ENCODE measurements at regions not wholly inside any gene's neighbourhood (a gene's known extent, or its start where the extent isn't known, plus 50 kb on each side); places are given as distances from the start of the nearest gene placed in this dataset.

- in situ Hi-C loops (cut with MboI; ENCODE audit: low sequenced_read_pairs), result no loop called here
- Histone ChIP-seq H4K5ac (ENCODE audit: low read depth, low read length) (no peak overlapping the region), H2AK9ac (replicated peaks; ENCODE audit: low read depth, low read length, poor library complexity) (no peak overlapping the region), H3K18ac (ENCODE audit: low read depth, low read length) (no peak overlapping the region), H3K4ac (ENCODE audit: low read depth, low read length) (peak overlapping the region; percentile 10; the same call in 1 of the 2 replicates), H2BK5ac (ENCODE audit: low read depth, low read length, poor library complexity, severe bottlenecking) (no peak overlapping the region), H2AFZ (replicated peaks; ENCODE audit: low read length, poor library complexity) (no peak overlapping the region), H3K27me3 (ENCODE audit: control insufficient read depth, insufficient read depth, low read length) (no peaks in the 10 kb centered on the region), H4K8ac (ENCODE audit: low read depth in 2 of 2, low read length in 2 of 2) (no peak overlapping the region; a peak in 1 of 4 replicates), H3K14ac (replicated peaks; ENCODE audit: low read depth, low read length) (no peak overlapping the region), H3K79me1 (ENCODE audit: low read depth in 1 of 2, low read length in 2 of 2) (no peaks in the 10 kb centered on the region), H3K4me1 (ENCODE audit: control insufficient read depth, insufficient read depth, low read length) (peaks cover 9% of the 10 kb centered on the region), H2BK20ac (ENCODE audit: low read depth, low read length) (no peak overlapping the region; the same call in 1 of the 2 replicates), H3K4me2 (ENCODE audit: low read depth, low read length) (no peak overlapping the region), H2AK5ac (ENCODE audit: low read depth, low read length) (no peak overlapping the region), H3K9ac (ENCODE audit: low read depth, low read length) (no peak overlapping the region), H3K9me3 (ENCODE audit: control insufficient read depth, insufficient read depth, low read length) (no peaks in the 10 kb centered on the region), H2BK15ac (ENCODE audit: low read depth, low read length) (peak overlapping the region; percentile 19; the same call in 1 of the 3 replicates), H3K27ac (ENCODE audit: insufficient read depth, low read length) (no peak overlapping the region), H4K20me1 (ENCODE audit: insufficient read depth, low read length) (no peaks in the 10 kb centered on the region), H3K9me1 (ENCODE audit: insufficient read depth, low read length) (peaks cover 4% of the 10 kb centered on the region; the same call in 1 of the 2 replicates), H3K36me3 (ENCODE audit: control insufficient read depth, insufficient read depth, low read length) (no peaks in the 10 kb centered on the region), H3K23ac (ENCODE audit: low read depth, low read length) (no peak overlapping the region; the same call in 1 of the 2 replicates), H4K91ac (ENCODE audit: insufficient read depth, low read depth, low read length) (no peak overlapping the region), H3K4me3 (ENCODE audit: insufficient read depth, low read depth, low read length) (no peak overlapping the region), H3K56ac (ENCODE audit: extremely low read depth, insufficient read depth, low read length) (no peak overlapping the region), H2BK120ac (ENCODE audit: low read depth, low read length) (peak overlapping the region; percentile 22; the same call in 1 of the 2 replicates)
- ATAC-seq (ENCODE audit: low read depth) (no peak), DNase-seq (peak; percentile 14)
- dilution Hi-C loops (cut with HindIII; ENCODE audit: low sequenced_read_pairs, unreplicated experiment), result no loop called here
- POLR2A ChIA-PET (ENCODE audit: unreplicated experiment), result no interaction called here
- no TSS peak for BruUV-seq (replicated peaks)
- CTCF ChIA-PET, result no interaction called here
- WGBS, 2 experiments (ENCODE audit: extremely low coverage in 2 of 2, insufficient read length in 1 of 2), result no CpG with 5 or more reads among the region's 1 CpG
- intact Hi-C loops (cut with micrococcal nuclease), result no loop called here
- TF ChIP-seq SMC3 (IDR thresholded peaks at IDR 0.05; ENCODE audit: low read depth, low read length) (no peak), RAD21 (IDR thresholded peaks at IDR 0.05; ENCODE audit: low read length) (no peak), CEBPB (IDR thresholded peaks at IDR 0.05; ENCODE audit: low read depth, low read length) (no peak), RCOR1 (IDR thresholded peaks at IDR 0.05; ENCODE audit: insufficient replicate concordance, low read length) (no peak), CHD1 (IDR thresholded peaks at IDR 0.05; ENCODE audit: low read depth, low read length) (no peak), MAFK (IDR thresholded peaks at IDR 0.05; ENCODE audit: low read depth, low read length) (no peak), NFE2L2 (IDR thresholded peaks at IDR 0.05; ENCODE audit: low read depth, low read length) (no peak), POLR2A (IDR thresholded peaks at IDR 0.05; ENCODE audit: low read depth, low read length) (no peak), MAZ (IDR thresholded peaks at IDR 0.05; ENCODE audit: borderline replicate concordance, low read depth, low read length) (no peak), BHLHE40 (IDR thresholded peaks at IDR 0.05; ENCODE audit: low read depth, low read length) (no peak), USF2 (IDR thresholded peaks at IDR 0.05; ENCODE audit: low read depth, low read length) (no peak), ELK1 (IDR thresholded peaks at IDR 0.05; ENCODE audit: borderline replicate concordance, low read depth, low read length) (no peak), FOS (IDR thresholded peaks at IDR 0.05; ENCODE audit: low read depth, low read length) (no peak), CTCF (conservative IDR thresholded peaks at IDR 0.05; ENCODE audit: low read depth, low read length) (no peak), RFX5 (IDR thresholded peaks at IDR 0.05; ENCODE audit: low read depth, low read length) (no peak), MXI1 (IDR thresholded peaks at IDR 0.05; ENCODE audit: borderline replicate concordance, low read depth, low read length) (no peak)
Measured at GRCh38 chr4:138674209-138674608, 341.4 kb upstream of the NOCT start.
